HTR-8/SVneo (cell line): ENCODE measurements at regions not wholly inside any gene's neighbourhood (a gene's known extent, or its start where the extent isn't known, plus 50 kb on each side); places are given as distances from the start of the nearest gene placed in this dataset.
A peak's percentile ranks its signal among the peaks of the same experiment; 100 is the strongest.

Experiments used
- DNase-seq: peaks from one replicate; pipeline ENCODE4 v3.0.0; 2011; ENCODE audit warnings: low spot score, mixed read lengths; ENCODE audit not compliant: insufficient read length
- FAIRE-seq: peaks from 2 replicates; lab custom pipeline; 2011; peaks lifted over from hg19 to GRCh38; lab: Jason Lieb, UNC

DNA sequence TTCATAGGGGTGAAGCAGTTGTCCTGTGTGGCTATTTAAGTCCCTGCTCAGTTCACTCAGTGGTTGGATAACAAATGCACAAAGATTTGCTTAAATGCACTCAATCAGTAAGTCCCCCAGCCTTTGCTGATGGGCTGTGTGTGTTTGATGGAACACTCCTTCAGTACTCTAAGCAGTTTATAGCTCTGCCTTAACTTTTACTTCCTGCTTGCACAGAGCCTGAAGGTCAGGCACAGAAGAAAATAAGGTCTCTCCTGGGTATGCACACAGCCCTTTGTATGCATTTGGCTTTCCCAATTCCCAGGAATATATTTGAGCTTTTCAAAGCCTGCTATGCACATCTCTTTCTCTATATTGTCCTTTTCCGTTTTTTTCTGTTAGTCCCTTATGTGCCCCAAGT, 208.7 kb upstream of the STK17B start:
- FAIRE-seq (no peak), DNase-seq (no peak)

DNA sequence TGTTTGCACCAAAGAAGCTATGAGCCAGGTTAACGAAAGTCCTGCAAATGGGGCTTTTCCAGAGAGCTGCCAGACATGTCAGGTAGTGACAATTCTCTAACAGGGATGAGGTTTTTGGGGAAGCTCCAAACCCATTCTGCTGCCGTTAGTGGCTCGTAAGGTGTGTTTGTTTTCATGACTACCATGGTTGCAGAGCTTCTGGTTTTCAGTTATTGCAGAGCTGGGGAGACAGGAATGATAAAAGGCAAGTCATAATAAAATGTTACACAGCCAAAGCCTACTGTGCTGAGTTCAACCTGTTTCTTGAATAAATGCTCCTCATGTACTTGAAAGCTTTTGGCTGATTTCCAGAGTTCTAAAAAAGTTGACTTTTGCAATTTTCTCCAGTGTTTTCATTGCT, 209.2 kb upstream of the STK17B start:
- no peak for FAIRE-seq

DNA sequence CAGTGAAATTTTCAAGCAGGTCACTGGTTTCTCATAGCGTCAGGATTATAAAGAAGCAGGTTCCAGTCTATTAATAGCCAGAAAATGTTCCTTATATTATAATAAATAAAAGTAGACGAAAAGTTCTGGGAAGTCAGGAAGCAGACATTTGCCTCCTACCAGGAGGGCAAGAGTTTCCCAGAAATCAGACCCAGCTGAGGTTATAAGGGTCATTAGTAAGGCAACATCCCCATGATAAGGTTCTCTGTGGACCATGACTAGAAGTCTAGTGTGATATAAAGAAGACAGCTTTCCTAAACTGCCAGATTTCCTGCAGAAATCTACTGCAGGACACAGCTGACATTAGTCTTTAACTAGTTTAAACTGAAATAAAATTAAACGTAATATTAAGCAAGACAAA, 210.1 kb upstream of the STK17B start:
- DNase-seq (no peak), FAIRE-seq (no peak)

More for the DNA sequence above, 209.2 kb upstream of the STK17B start:
- no peak for DNase-seq

DNA sequence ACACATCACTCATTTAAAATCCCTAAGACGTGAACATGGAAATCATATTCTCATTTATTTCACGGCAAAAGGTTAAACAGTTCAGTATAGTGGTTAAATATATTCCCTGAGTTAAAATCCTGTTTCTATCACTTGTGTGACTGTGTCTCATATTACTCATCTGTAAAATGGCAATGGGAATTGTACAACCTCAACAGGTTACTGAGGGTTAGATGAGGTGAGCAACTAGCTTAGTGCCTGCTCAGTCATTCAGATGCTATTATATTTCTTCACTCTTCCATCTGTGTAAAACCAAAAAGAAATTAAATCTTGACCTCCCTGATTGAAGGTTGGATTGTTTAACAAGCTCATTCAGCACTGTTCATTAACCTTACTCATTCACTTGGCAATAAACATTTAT, 212.4 kb upstream of the STK17B start:
- FAIRE-seq (no peak), DNase-seq (no peak)

DNA sequence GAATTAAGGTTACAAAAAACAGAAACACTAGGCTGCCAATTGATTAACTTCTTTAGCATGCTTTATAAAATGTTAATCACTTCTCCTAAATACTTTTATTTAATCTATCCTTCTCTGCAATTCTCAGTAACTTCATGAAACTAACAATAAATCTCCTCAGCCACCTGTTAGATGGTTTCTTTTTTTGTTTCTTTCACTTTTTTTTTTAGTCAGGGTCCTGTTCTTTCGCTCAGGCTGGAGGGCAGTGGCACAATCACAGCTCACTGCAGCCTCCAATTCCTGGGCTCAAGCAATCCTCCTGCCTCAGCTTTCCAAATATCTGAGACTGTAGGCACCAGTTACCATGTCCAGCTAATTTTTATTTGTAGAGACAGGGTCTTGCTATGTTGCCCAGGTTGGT, 213.4 kb upstream of the STK17B start:
- no peak for FAIRE-seq
- DNase-seq = no peak

DNA sequence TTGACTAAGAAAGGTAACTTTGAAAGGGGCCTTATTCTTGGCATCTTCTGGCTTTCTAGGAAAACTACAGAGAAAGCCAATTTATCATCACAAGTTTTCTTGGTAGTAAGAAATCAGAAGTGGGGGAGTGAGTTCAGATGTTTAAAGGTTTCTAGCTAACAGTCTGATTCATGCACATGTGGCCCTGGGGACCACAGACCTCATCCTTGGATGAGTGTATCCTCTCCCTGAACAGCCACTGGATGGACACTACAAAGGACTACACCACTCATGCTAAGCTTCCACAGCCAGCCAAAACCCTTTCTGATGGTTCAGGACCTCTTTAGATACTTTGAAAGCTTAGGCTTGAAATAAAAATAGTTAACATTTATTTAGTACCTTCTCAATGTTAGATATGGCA, 218.3 kb upstream of the STK17B start:
- FAIRE-seq (no peak), DNase-seq (no peak)

DNA sequence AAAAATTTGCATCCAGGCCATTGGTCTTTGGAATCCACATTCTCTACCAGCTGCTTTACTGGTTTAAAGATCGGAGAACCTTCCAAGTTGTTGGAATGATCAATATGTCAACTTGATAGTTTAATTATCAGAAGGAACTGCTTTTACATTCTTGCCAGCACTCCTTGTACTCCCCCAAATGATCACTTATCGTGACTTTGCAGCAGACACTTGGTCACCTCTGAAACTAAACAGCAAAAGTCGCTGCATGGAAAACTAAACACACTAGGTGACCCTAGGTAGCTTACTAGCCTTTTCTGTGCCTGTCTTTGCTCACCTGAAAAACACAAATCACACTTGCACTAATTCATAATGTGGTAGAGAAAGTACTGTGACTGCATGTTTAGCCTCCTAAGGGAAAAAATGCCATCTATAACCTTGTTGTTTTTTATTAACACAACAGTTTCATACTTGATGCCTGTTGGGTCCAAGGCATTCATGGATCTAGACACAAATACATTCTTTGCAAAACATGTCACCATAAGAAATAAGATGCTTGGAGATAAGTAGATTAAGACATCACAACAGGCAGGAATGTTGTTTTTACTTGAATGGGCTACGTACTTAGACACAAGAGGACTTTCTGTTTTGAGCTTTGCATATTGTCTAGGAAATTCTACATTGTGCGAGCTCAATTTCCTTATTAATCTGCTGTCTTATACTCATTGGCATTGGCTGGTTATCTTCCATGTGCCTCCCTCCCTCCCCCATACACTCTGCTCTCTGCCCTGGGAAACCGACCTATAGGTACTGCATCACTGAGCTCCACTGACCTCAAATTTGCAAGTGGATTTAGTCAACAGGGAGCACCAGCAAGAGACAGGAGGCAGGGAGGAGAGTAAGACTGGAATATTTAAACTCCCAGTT, 219.1 kb upstream of the STK17B start:
- DNase-seq = no peak
- no peak for FAIRE-seq

DNA sequence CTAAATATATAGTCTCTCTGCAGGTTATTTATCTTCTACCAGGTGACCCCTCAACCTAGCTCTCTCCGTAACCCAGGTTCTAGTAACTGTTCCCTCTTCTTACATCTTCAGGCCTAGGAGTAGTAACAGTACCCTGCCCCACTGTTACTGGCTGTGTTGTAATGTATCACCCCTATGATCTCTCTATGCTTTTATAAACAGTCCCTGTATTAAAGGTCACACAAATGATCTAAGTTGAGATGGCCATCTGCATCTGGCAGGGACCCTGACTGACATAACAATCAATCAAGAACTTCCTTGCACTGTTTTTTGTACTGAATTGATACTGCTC, 219.7 kb upstream of the STK17B start:
- DNase-seq = no peak
- FAIRE-seq = no peak

DNA sequence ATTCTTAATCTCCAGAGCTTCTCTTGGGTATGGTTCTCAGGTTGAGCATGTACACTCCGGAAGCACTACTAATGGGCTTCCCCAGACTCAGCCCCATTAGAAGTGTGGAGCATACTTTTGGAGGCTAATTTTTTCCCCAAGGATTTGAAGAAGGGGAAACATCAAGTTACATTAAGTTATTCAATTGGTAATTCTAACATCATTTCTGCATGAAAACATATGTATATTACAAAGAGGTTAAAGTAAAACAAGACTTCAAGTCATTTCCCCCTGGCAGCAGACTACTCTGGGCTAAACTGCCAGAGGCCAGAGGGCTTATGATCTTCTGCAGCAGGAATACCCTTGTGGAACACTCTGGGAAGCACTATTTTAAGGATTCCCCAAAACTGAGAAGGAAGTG, 227.7 kb upstream of the STK17B start:
- DNase-seq = no peak
- FAIRE-seq = no peak

DNA sequence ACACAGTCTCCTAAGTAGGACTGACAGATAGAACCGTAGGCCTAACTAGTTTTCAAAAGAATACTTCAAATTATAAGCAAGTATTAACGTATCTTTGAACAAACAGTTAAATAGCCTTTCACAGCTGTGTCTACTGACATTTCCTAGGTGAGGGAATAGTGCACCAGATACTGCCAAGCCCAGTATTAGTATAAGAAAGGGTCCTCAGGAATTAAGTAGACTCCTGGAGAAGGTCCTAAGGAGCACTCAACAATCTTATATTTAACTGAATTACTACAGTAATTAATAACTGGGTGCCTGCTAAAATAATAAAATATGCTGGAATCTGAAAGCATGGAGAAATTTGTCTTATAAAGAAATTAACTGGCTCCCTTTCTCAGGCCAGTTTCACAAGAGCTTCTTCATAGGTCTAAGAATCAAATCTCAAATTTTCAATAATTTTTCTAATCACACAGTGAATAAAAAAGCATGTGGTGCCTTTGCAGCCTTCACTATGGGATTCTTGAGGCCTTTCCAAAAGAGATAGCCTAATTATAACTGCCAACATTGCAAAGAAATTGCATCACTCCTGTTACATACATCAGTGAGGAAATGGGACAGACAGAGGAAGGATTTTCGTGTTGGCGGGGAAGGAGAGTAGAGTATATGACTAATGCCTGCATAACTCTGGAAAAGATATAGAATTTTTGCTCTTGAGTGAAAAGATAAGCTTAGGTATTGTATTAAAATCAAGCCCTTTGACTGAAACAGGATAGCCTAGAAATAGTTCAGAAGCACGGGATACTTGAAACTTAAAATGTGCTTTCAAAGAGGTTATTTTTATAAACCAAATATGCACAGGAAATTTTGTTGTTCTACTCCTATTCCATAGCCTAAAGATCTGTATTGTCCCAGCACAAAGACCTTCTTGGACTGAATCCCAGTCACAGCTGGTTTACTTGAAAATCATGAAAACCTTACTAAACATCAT, 228.6 kb upstream of the STK17B start:
- peak; percentile 13 for FAIRE-seq
- DNase-seq = peak; percentile 73

DNA sequence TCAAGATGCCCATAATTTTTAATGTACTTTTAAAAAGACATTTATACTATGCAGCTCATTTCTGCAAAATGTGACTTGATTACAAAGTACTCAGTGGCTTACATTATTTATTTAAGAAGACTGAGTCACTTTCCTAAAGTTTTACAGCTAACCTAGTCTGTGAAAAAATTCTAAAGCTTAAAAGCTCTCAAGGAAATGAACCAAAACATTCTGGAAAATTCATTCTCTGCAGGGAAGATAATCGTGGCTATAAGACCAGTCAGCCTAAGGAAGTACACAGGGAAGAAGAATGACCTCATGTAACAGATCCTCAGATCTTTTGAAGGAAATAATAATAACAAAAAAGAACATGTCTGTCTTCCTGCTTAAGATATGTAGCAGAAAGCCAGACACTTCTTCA, 232.1 kb upstream of the STK17B start:
- DNase-seq = no peak

DNA sequence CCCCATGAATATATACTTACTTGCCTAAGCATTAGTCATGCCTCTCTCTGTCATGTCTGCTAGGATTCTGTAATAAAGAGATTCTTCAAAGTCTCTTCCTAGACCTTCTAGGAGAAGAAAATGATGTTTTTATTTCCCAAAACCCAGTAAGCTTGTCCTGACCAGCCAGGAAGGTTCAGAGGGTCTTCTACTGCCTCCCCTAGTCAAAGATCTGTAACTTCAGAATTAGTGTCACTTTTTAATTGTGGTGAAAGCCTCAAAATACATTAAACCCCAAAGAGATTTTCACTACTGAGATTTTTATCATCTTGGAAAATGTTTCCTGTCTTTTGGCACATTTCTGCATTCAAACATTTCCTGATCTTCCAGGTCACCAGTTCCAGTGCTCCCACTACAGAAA, 232.9 kb upstream of the STK17B start:
- DNase-seq (no peak), FAIRE-seq (no peak)

More for the DNA sequence above, 232.1 kb upstream of the STK17B start:
- no peak for FAIRE-seq

DNA sequence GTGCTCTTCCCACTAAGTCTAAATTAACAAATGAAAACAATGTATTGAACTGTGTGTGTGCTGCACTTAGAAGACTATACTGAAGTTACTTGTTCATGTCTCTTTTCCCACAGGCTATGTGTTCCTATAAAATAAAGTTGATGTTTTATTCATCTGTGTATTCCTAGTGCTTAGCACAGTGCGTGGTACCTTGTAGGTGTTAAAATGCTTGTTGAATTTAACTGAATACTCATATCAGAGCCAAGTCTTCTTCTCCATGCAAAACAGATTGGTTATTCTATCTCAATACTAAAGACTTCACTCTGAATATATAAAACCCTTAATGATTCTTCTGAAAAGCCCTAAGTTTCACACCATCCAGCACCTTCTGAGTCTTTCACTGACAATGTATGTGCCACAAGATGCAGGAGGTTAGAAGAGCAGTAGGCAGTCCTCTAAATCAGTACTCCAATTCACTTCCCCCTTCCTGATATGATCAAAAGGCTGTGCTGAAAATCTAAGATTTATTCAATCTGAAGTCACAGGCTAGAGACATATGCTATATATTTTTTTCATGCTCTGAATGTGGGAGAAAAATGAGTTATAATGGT, 231.7 kb upstream of the CCDC150 start:
- DNase-seq (no peak), FAIRE-seq (no peak)

DNA sequence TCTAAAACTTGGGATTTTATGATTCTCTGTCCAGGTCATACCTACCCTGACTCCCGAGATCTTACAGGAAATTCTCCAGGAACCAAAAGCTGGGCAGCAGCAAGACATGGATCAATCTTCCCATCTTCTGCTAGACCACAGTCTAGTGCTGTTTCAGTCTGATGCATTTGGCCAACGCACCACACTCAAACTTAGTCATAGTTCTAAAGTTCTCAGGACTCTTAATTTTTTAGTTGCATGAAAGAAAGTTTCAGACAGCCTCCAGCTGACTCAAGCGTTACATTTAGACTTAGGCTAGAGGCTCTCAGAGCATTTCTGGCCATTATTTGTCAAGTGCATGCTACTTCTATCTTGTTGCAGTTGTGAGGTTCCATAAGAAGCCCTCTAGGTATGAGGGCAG, 230.1 kb upstream of the CCDC150 start:
- DNase-seq = no peak
- FAIRE-seq = no peak

DNA sequence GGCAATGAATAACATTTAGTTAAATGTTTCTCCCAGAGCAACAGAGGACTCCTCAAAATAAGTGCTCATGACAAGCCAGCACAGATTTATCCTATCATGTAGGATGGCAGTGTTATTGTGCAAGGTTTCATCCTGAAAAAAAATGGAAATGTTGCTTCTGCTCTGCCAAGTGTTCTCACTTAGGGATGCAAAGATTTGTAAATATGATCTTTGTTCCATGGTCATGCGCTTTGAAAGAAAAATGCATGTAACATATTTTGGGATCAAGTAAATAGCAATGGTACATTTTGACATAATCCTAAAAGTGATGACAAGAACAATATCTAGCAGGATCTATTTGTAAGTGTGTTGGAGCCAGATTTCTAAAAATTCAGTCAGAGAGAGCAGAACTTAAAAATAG, 229.5 kb upstream of the CCDC150 start:
- FAIRE-seq (no peak), DNase-seq (no peak)

DNA sequence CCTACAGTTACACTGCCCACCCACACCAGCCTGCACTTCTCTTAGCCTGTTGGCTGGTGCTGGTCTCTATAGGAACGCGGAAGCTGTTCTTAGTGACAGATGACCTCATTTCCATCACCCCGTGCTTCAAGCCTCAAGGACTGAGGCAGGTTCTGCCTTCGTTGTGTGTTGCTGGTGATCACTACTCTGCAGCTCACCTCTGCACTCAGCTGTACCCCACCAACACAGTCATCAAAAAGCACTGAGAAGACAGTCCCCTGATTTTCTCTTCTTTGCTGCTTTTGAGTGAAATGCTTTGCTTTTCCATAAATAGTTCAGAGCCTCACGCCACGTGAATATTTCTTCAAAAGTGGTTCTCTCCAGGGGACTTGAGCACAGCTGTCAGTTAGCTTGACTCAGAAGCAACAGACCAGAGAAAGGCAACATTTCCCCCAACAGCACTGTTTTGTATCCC, 225.7 kb upstream of the CCDC150 start:
- FAIRE-seq (no peak), DNase-seq (no peak)

DNA sequence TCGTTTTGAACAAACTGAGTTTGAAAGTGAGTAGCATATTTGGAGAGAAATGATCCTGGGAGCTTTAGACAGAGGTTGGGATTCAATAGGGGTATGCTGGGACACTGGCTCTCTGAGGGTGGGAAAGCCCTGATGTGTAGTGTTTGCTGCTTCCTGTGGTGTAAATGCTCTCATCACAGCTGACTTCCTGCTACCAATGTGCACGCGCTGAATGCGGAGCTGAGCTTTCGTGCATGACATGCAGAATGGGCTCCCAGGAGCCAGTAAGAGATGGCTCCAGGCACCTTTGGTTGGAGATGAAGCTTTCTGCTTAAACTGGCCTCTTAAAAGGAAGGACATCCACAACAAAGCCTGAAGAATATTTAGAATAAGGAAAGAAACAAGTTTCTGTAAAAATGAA, 224.1 kb upstream of the CCDC150 start:
- FAIRE-seq (no peak), DNase-seq (no peak)

DNA sequence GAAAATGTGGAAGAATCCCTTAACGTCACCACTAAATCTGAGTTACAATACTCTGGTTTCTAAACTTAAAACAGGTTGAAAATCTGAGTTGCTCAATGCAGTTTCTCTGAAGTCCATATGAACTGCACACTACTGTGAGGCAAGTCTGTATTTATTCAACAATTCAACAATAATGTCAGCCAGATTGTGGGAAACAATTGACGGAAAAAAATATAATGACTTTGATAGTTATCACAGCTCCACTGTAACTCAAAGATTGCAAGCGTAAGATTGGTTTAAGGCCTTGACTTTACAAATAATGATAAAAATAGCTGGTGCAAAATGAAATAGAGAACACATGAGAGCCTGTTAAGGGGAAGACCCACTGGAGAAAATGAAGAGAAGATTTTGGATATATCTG, 219.4 kb upstream of the CCDC150 start:
- FAIRE-seq = no peak
- no peak for DNase-seq

DNA sequence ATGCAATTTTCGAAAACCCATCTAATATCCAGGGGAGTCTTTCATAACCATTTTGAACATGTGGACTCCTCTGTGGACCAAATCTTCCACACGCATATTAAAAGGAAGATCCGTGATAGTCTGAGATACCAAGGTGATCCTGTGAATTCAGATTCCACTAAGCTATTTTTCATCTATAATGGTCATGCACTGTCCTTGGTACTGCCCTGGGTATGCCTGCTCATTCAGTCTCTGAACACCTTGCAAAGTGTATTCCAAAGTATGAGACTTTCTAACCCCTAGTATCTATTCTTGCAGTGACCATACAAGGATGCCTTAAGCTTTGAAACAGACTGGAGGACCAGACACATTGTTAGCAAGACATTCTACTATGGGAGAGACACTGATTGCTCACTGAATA, 217.6 kb upstream of the CCDC150 start:
- DNase-seq = no peak
- peak; percentile 9 for FAIRE-seq

DNA sequence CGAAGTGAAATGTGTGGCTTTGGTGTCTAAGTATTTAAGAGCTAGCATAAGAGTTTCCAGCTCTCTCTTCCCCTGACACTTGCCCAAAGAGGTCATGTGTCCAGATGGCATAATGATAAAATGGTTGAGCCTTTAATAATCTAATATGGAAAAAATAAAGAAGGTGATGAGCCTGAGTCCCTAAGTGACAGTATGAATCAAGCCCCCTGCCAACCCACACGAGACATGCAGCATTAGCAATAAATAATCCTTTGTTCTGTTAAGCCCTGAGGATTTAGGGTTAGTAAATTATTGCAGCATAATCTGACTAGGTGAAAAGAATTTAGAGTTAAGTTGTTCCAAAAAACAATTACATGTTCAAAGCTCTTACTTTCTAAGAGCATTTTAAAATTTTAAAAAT, 217.2 kb upstream of the CCDC150 start:
- no peak for FAIRE-seq
- no peak for DNase-seq

DNA sequence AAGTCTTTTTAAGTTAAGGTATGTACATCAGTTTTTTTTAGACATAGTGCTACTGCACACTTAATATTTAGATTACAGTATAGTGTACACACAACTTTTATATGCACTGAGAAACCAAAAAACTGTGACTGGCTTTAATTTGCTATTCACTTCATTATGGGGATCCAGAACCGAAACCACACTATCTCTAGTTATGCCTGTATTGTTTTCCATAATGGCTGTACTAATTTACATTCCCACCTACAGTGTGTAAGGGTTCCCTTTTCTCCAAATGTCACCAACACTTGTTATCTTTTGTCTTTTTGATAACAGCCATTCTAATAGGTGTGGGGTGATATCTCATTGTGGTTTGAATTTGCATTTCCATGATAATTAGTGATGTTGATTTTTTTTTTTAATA, 213.4 kb upstream of the CCDC150 start:
- no peak for FAIRE-seq
- DNase-seq = no peak
